Tibial artery (tissue), 4 donors: ENCODE measurements at regions not wholly inside any gene's neighbourhood (a gene's known extent, or its start where the extent isn't known, plus 50 kb on each side); places are given as distances from the start of the nearest gene placed in this dataset.

ENCODE experiments used
- DNase-seq, 2 donors: peaks; one replicate each; pipeline ENCODE4 v3.0.0-alpha.2; 2019
- H3K27ac ChIP-seq, 2 donors: fragments of 200-600 bp; sonication (generic) in 1 of 2; 1 replicate in 1 of 2; 2 replicates in 1 of 2; pipeline ENCODE4 v1.5.1; 2018 to 2019; ENCODE audit warnings: mild to moderate bottlenecking in 1 of 2
- H3K27me3 ChIP-seq, 2 donors: fragments of 200-600 bp; sonication (generic) in 1 of 2; one replicate each; pipeline versions ENCODE4 v1.5.1 to v1.6.0; 2016 to 2019
- H3K36me3 ChIP-seq, 3 donors: fragments of 200-600 bp; sonication (generic) in 2 of 3; one replicate each; pipeline ENCODE4 v1.5.1; 2016 to 2019; ENCODE audit warnings: mild to moderate bottlenecking in 2 of 3
- H3K4me1 ChIP-seq, 4 donors: fragments of 200-600 bp; sonication (generic) in 2 of 4; 1 replicate in 3 of 4; 2 replicates in 1 of 4; pipeline ENCODE4 v1.5.1; 2016 to 2019
- H3K4me3 ChIP-seq, 2 donors: fragments of 200-600 bp; sonication (generic) in 1 of 2; 1 replicate in 1 of 2; 2 replicates in 1 of 2; pipeline ENCODE4 v1.5.1; 2018 to 2019; ENCODE audit warnings: mild to moderate bottlenecking in 2 of 2
- H3K9me3 ChIP-seq, 3 donors: fragments of 200-600 bp; sonication (generic) in 1 of 3; one replicate each; pipeline ENCODE4 v1.5.1; 2016 to 2019
- intact Hi-C: fragments of 100-400 bp; cut with DNase I; formaldehyde crosslinking; loops from one replicate; pipeline ENCODE4 v1.15.0; 2023; ENCODE audit warnings: low total_unique reads
- TF ChIP-seq, protein P1 (sequence below), 2 experiments: fragments of 200-600 bp in 1 of 2; fragments of 450-650 bp in 1 of 2; IDR thresholded peaks; one replicate each; pipeline ENCODE4 v1.5.1; 2017 to 2019; ENCODE audit warnings: antibody characterized with exemption in 2 of 2, mild to moderate bottlenecking in 1 of 2, moderate library complexity in 1 of 2

DNA sequence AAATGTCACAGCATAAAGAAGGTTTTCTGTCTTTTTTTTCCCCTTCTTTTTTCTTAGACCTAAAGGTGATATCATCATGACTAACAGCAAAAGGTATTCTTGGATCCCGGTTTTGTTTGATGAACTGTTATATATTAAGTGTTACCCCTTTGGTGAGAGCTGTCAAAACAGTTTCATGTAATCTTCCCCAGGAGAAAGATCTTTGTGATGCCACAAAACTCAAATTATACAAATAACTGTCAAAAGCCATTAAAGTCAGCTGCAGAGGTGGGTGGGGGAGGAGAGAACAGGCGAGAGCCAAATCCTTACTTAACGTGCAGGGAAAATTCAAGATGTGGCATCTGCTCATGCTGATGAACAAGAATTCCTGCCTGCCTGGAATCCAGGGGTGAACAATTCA is 258.2 kb downstream of the BMP7 start:
- TF ChIP-seq, protein P1, sequence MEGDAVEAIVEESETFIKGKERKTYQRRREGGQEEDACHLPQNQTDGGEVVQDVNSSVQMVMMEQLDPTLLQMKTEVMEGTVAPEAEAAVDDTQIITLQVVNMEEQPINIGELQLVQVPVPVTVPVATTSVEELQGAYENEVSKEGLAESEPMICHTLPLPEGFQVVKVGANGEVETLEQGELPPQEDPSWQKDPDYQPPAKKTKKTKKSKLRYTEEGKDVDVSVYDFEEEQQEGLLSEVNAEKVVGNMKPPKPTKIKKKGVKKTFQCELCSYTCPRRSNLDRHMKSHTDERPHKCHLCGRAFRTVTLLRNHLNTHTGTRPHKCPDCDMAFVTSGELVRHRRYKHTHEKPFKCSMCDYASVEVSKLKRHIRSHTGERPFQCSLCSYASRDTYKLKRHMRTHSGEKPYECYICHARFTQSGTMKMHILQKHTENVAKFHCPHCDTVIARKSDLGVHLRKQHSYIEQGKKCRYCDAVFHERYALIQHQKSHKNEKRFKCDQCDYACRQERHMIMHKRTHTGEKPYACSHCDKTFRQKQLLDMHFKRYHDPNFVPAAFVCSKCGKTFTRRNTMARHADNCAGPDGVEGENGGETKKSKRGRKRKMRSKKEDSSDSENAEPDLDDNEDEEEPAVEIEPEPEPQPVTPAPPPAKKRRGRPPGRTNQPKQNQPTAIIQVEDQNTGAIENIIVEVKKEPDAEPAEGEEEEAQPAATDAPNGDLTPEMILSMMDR (IDR thresholded peaks at IDR 0.05), result no peak
- Histone ChIP-seq H3K27me3 (peaks cover 0 to 30% of the 10 kb centered on the region in 2 donors), H3K27ac (no peak overlapping the region), H3K9me3 (no peaks in the 10 kb centered on the region), H3K4me3 (no peak overlapping the region), H3K36me3 (no peaks in the 10 kb centered on the region), H3K4me1 (peaks cover 0 to 7% (median 0%) of the 10 kb centered on the region in 4 donors)
- intact Hi-C loops, result loop anchor here (2.0 kb wide), 1 partner anchor 39 kb away; no protein-coding TSS in a partner anchor
- DNase-seq, result no peak

DNA sequence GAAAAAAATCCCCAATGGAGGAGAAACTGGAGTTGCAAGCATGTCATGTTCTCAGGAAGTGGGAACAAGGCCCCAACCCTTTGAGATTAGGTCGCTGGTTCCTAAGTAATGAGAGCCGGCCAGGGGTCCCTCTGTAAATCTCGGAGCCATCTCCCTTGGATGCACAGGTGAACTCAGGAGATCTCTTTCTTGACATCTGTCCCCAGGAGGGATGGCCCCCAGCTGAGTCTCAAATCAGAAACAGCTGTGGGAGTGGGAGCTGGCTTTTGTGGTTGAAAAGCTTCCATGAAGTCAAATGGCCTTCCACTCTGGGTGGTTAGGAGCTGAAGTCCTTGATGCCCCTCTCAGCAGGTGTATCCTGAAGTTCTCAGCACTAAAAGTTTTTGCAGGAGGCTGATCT is 257.1 kb downstream of the BMP7 start:
- H3K4me3 ChIP-seq, result no peak overlapping the region
- no peaks in the 10 kb centered on the region for H3K9me3 ChIP-seq
- TF ChIP-seq, protein P1 (IDR thresholded peaks at IDR 0.05), result no peak
- peaks cover 0 to 34% of the 10 kb centered on the region in 2 donors for H3K27me3 ChIP-seq
- H3K36me3 ChIP-seq, result no peaks in the 10 kb centered on the region
- H3K27ac ChIP-seq, result no peak overlapping the region
- H3K4me1 ChIP-seq, result peaks cover 0 to 7% (median 0%) of the 10 kb centered on the region in 4 donors
- intact Hi-C loops, result loop anchor here (2.0 kb wide), 1 partner anchor 37 kb away; no protein-coding TSS in a partner anchor
- no peak for DNase-seq

- peaks cover 0 to 7% (median 0%) of the 10 kb centered on the region in 4 donors for H3K4me1 ChIP-seq
- DNase-seq, result no peak
- peaks cover 0 to 34% of the 10 kb centered on the region in 2 donors for H3K27me3 ChIP-seq
- H3K36me3 ChIP-seq, result no peaks in the 10 kb centered on the region
- H3K27ac ChIP-seq, result no peak overlapping the region
- TF ChIP-seq, protein P1 (IDR thresholded peaks at IDR 0.05), result no peak
- H3K4me3 ChIP-seq, result no peak overlapping the region
- intact Hi-C loops, result loop anchor here (2.0 kb wide), 1 partner anchor 37 kb away; no protein-coding TSS in a partner anchor
- no peaks in the 10 kb centered on the region for H3K9me3 ChIP-seq
These were observed 256.7 kb downstream of the BMP7 start for GRCh38 chr20:57009775-57010174.

- H3K36me3 ChIP-seq, result no peaks in the 10 kb centered on the region
- intact Hi-C loops, result no loop called here
- no peaks in the 10 kb centered on the region for H3K4me1 ChIP-seq
- no peak overlapping the region for H3K27ac ChIP-seq
- H3K9me3 ChIP-seq, result no peaks in the 10 kb centered on the region
- TF ChIP-seq, protein P1 (IDR thresholded peaks at IDR 0.05), result no peak
- no peak overlapping the region for H3K4me3 ChIP-seq
- no peak for DNase-seq
- H3K27me3 ChIP-seq, result peaks cover 0 to 29% of the 10 kb centered on the region in 2 donors
These were observed 253.8 kb downstream of the BMP7 start for GRCh38 chr20:57012691-57013090.

- Histone ChIP-seq H3K9me3 (no peaks in the 10 kb centered on the region), H3K4me3 (no peak overlapping the region), H3K27ac (no peak overlapping the region), H3K27me3 (peaks cover 0 to 29% of the 10 kb centered on the region in 2 donors), H3K4me1 (no peaks in the 10 kb centered on the region), H3K36me3 (no peaks in the 10 kb centered on the region)
- intact Hi-C loops, result no loop called here
- DNase-seq, result no peak
- TF ChIP-seq, protein P1 (IDR thresholded peaks at IDR 0.05), result no peak
These were observed 253.2 kb downstream of the BMP7 start for GRCh38 chr20:57013217-57013616.

DNA sequence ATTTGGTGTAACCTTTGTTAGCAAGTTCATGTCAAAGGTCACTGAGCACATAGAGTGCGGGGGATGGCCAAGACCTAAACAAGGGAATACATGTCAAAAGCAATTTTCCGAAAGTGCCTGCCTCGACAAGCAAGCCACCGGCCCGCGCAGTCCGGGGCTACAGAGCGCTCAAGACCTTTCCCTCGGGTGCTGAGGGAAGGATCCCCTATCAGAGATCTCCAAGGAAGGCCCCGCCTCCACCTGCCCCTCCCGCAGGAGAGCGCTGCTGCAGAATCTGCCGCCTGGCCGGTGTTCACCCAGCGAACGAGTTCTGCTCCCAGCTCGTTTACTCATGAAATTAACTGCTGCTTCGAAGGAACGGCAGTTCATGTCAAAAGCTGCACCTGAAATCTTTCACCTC is 252.7 kb downstream of the BMP7 start:
- H3K4me1 ChIP-seq, result no peaks in the 10 kb centered on the region

More for the DNA sequence above, 252.7 kb downstream of the BMP7 start:
- Histone ChIP-seq H3K9me3 (no peaks in the 10 kb centered on the region), H3K4me3 (no peak overlapping the region), H3K27me3 (peaks cover 0 to 32% of the 10 kb centered on the region in 2 donors), H3K36me3 (no peaks in the 10 kb centered on the region), H3K27ac (no peak overlapping the region)
- intact Hi-C loops, result no loop called here
- TF ChIP-seq, protein P1 (IDR thresholded peaks at IDR 0.05), result no peak
- no peak for DNase-seq
